Activated CD4-positive, alpha-beta T cell treated with anti-CD3 and anti-CD28 coated beads for 48 hours (primary cell): ENCODE measurements at regions not wholly inside any gene's neighbourhood (a gene's known extent, or its start where the extent isn't known, plus 50 kb on each side); places are given as distances from the start of the nearest gene placed in this dataset.
"Not testable (repeated sequence)": the region's sequence is repeated elsewhere in the genome, so short reads cannot be mapped to it uniquely, and the experiment has no call there.

Experiments used
- DNase-seq: peaks from one replicate; pipeline ENCODE4 v3.0.0-alpha.2; 2020

DNA sequence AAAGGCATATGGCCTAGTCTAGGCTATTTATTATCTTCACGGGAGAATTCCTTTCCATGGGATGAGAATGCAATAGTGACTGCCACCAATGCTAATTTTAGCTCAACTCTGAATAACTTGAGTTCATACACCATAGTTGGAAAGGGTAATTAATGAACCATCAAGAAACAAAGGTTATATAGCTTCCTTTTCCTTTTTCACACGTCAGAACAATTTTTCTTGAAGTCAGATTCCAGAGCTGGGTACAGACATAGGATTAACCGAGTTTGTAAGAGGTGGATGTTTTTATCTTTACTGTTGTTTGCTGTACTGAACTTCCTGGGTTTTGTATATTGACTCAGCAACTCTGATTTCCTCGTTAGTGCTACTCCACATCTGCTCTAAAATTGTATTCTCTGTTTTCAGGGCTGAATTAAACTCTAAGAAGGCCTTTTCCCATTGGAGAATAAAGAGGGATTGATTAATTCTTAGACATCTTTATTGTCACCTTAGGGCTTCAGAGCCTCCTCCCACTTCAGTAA, 262.0 kb downstream of the NUF2 start:
- no peak for DNase-seq

GRCh38 chr1:163585796-163586195, 264.0 kb downstream of the NUF2 start:
- no peak for DNase-seq

DNA sequence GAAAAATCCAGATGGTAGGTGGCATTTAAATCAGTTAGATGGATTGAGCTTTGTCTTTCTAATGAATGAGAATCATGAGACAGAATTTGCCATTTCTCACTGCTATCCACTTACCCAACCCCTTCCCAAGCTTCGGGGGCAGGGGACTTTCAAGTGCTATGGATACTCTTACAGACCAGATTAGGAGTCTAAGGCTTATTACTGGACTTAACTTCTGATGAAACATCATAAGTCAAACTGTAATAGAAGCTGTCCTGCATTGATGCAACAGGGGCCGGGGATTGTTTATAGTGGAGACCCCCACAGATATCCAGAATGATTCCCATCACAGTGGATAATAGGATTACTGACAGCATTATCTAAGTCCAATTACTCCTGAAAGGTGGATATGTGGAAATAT, 267.0 kb downstream of the NUF2 start:
- DNase-seq: no peak

DNA sequence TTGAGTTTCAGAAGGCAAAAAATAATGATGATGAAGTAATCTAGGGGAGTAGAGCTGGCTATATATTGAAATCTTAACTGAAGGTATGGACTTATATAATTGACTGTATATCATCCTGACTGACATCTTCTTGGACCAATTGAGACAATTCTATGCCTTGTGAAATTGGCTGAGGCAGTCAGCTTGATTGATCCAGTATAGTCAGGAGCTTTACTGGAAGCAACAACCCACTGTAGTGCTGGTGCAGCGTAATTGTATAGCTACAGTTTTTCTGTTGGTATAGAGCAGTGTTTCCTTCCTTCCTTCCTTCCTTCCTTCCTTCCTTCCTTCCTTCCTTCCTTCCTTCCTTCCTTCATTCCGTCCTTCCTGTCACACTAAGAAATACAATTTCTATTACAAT, 268.0 kb downstream of the NUF2 start:
- no peak for DNase-seq

- not testable (repeated sequence) for DNase-seq
These were observed 269.4 kb downstream of the NUF2 start for GRCh38 chr1:163591131-163591530.

- not testable (repeated sequence) for DNase-seq
These were observed 270.9 kb downstream of the NUF2 start for GRCh38 chr1:163592623-163593022.

DNA sequence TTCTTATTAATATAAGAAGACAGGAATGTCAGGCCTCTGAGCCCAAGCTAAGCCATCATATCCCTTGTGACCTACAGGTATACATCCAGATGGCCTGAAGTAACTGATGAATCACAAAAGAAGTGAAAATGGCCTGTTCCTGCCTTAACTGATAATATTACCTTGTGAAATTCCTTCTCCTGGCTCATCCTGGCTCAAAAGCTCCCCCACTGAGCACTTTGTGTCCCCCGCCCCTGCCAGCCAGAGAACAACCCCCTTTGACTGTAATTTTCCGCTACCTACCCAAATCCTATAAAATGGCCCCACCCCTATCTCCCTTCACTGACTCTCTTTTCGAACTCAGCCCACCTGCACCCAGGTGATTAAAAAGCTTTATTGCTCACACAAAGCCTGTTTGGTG, 274.4 kb downstream of the NUF2 start:
- not testable (repeated sequence) for DNase-seq

GRCh38 chr1:163596541-163597258, 274.9 kb downstream of the NUF2 start:
- no peak for DNase-seq

DNA sequence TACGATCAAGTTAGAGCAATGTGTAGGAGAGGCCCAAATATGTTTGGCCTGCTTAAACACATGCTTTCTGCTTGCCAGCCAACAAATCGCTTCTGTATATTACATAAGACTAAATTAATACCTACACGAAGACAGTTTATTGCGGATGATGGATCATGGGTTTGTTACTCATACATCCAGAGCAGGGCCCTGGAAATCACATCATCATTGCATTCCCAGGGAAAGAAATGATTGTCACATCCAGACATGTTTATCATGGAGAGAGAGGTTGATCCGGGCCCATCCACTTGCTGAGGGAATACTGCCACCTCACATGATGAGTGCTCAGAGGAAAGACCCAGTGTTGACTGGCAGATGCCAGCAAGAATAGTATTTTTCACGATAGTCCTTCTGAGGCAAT, 282.6 kb downstream of the NUF2 start:
- no peak for DNase-seq

DNA sequence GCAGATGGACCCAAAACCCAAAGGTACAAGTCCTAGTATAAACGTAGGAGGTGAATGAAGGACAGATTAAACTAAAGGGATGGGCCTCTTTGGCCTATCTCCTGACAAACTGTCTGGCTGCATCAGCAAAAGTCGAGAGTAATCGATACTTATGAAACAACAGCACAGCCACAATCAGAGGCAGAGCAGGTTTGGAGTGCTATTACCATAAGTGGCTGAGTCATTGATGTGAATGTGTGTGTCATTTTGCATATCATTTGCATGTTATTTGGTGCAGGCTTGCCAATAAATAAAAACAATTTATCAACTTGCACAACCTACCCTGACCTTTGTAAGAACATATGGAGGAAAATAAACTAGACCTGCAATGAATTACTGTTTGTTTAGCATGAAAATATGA, 283.1 kb downstream of the NUF2 start:
- no peak for DNase-seq

DNA sequence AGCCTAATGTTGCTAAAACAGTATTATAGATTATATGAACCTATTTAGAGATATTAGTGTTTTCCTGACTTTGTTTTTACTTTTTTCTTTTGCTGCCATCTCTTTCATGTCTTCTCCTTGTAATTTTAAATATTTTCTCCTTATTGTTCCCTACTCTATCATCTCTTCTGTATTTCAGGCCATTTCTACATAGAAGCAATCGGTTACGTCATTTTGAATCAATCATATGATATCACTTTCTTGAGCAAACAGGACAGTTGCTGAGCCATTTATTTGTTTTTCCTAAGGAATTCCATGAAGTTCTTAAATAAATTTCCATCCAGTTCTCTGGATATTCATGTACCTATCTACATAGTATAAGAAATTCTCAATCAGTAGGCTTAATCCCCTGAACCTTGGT, 287.2 kb downstream of the NUF2 start:
- DNase-seq: no peak

- no peak for DNase-seq
These were observed 288.1 kb downstream of the NUF2 start for GRCh38 chr1:163609858-163610257.

DNA sequence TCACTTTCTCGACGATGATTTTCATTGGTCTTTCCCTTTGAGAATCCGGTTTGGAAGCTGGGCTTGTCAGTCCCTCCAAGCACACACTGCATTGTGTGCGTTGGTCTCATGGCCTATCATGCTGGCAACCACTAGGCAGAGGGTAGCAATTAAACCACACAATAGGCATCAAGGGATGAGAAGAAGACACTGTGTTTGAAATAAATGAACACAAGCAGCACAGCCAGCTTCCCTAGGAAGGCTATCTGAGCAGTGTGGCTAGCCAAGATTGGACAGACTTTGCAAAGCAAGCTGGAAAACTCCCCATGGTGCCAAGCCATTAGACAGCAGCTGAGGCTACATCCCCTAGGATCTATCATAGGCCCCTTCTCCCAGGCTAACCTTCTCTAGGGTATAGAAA, 288.7 kb downstream of the NUF2 start:
- DNase-seq: no peak

DNA sequence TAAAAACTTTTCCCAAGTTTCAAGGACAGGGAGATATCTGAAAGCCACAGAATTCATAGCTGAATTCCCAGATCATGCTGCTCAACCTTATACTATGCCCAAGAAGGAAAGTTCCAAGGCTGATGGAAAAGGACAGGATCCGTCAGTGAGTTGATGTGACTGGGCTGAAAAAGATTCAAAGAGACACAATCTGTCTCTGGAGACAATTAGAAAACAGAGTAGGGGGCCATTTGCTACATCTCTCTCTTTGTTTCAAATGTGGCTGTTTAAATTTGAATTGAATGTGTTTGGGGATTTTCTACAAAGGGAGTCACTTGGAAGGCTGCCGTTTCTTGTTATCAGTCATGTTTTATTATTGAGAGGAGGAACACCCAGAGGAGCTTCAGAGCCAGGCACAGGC, 292.6 kb downstream of the NUF2 start:
- no peak for DNase-seq

GRCh38 chr1:163628034-163628773, 306.4 kb downstream of the NUF2 start:
- no peak for DNase-seq

GRCh38 chr1:163632269-163632668, 310.5 kb downstream of the NUF2 start:
- no peak for DNase-seq

DNA sequence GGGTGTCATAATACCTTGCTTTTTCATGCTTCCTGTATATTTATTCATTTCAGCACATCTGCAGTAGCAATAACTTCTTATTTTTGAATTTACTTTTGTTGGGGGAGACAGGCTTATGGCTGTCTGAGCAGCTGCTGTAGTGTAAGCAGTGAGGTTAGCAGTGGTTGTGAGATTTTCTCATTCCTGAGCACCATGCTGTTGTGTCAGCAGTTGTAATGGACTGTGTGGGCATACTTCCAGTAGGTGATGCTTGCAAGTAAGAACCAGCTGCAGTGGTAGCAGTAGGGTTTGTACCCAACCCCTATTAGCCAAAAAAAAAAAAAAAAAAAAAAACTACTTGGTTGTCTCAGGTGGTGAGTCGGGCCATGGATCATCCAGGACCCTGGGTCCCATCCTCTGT, 311.6 kb downstream of the NUF2 start:
- no peak for DNase-seq

DNA sequence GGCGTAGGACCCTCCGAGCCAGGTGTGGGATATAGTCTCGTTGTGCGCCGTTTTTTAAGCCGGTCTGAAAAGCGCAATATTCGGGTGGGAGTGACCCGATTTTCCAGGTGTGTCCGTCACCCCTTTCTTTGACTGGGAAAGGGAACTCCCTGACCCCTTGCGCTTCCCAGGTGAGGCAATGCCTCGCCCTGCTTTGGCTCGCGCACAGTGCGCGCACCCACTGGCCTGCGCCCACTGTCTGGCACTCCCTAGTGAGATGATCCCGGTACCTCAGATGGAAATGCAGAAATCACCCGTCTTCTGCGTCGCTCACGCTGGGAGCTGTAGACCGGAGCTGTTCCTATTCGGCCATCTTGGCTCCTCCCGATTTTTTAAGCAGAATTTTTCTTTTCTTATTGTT, 323.9 kb downstream of the NUF2 start:
- DNase-seq: not testable (repeated sequence)

- no peak for DNase-seq
These were observed 328.9 kb downstream of the NUF2 start for GRCh38 chr1:163650624-163651023.

- no peak for DNase-seq
These were observed 330.7 kb downstream of the NUF2 start for GRCh38 chr1:163652441-163652840.

GRCh38 chr1:163655565-163655964, 333.8 kb downstream of the NUF2 start:
- DNase-seq: no peak

GRCh38 chr1:163656095-163656759, 334.5 kb downstream of the NUF2 start:
- DNase-seq: no peak

DNA sequence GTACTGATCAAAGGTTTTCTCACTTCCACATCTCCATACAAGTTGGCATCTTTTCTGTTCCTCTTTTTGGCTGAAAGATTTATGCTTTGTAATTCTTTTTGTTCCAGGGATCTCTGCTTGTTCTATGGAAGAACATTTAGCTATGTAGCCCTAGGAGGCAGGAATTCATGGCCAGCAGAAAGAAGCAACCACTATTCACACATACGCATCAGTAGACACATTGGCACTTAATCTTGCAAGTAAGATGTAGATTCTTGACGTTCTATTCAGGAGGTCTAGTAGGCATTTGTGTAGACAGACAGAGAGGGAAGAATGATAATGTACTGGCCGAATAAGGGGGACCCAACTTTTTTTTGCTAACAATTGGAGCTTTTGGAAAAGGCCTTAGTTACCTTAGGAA, 336.0 kb downstream of the NUF2 start:
- no peak for DNase-seq

- no peak for DNase-seq
These were observed 339.6 kb downstream of the NUF2 start for GRCh38 chr1:163661391-163661790.
